A549 (cell line): ENCODE measurements at regions not wholly inside any gene's neighbourhood (a gene's known extent, or its start where the extent isn't known, plus 50 kb on each side); places are given as distances from the start of the nearest gene placed in this dataset.
"Not testable (repeated sequence)": the region's sequence is repeated elsewhere in the genome, so short reads cannot be mapped to it uniquely, and the experiment has no call there.

Experiments used
- ATAC-seq, 2 experiments: fragments of 200-7000 bp in 1 of 2; fragments of >200 bp in 1 of 2; cut with Nextera tagmentation in 1 of 2; cut with Tn5 transposase in 1 of 2; 3 replicates each; pipeline versions ENCODE4 v1.8.0 to v1.9.1; 2018 to 2020; ENCODE audit warnings: mild to moderate bottlenecking in 1 of 2, moderate library complexity in 1 of 2
- CTCF ChIA-PET: fragments of 300-600 bp; sonication (Branson Sonifier 250); formaldehyde crosslinking; extraction: SDS; loops from one replicate; lab custom pipeline; 2021; ENCODE audit warnings: antibody characterized with exemption, inconsistent platforms; lab: Yijun Ruan, JAX
- POLR2A ChIA-PET: fragments of 350-600 bp; formaldehyde crosslinking; extraction: SDS; loops from one replicate; lab custom pipeline; 2021; ENCODE audit warnings: antibody characterized with exemption, inconsistent platforms; lab: Yijun Ruan, JAX
- DNase-seq, 2 experiments: peaks; one replicate each; pipeline versions ENCODE4 v3.0.0 to v3.0.0-alpha.2; 2011 to 2016; ENCODE audit warnings: low read depth in 1 of 2, low spot score in 1 of 2
- FAIRE-seq: peaks from 2 replicates; lab custom pipeline; 2011; peaks lifted over from hg19 to GRCh38; lab: Jason Lieb, UNC
- H3K27ac ChIP-seq, 2 experiments: fragments of >200 bp; sonication (Bioruptor Twin); formaldehyde crosslinking; 3 replicates each; pipeline ENCODE4 v1.5.1; 2016 to 2017
- H3K4me1 ChIP-seq: fragments of >200 bp; sonication (Bioruptor Twin); formaldehyde crosslinking; 3 replicates; pipeline ENCODE4 v1.6.1; 2016
- H3K4me2 ChIP-seq: fragments of >200 bp; sonication (Bioruptor Twin); formaldehyde crosslinking; 3 replicates; pipeline ENCODE4 v1.6.1; 2016
- H3K4me3 ChIP-seq: fragments of >200 bp; sonication (Bioruptor Twin); formaldehyde crosslinking; 3 replicates; pipeline ENCODE4 v1.5.1; 2016
- H3K9me3 ChIP-seq: fragments of >200 bp; sonication (Bioruptor Twin); formaldehyde crosslinking; 3 replicates; pipeline ENCODE4 v1.6.1; 2016
- ATOH8 ChIP-seq: fragments of 250-450 bp; sonication (Bioruptor Pico); IDR thresholded peaks from 2 replicates; pipeline ENCODE4 v1.5.0; 2020; ENCODE audit warnings: low read depth, mild to moderate bottlenecking, moderate library complexity
- CBX8 ChIP-seq: fragments of 200-600 bp; sonication (generic); IDR thresholded peaks from 2 replicates; pipeline ENCODE4 v1.6.1; 2016
- CHD4 ChIP-seq: fragments of 200-600 bp; sonication (generic); IDR thresholded peaks from 2 replicates; pipeline ENCODE4 v1.6.1; 2016; ENCODE audit warnings: antibody characterized with exemption, mild to moderate bottlenecking, borderline replicate concordance
- CTCF ChIP-seq: fragments of >200 bp; sonication (Bioruptor Twin); formaldehyde crosslinking; IDR thresholded peaks from 3 replicates; pipeline ENCODE4 v1.5.1; 2016
- EHF ChIP-seq: fragments of 250-450 bp; sonication (Bioruptor Pico); IDR thresholded peaks from 2 replicates; pipeline ENCODE4 v1.5.0; 2020; ENCODE audit warnings: mild to moderate bottlenecking
- EHMT2 ChIP-seq: fragments of 200-600 bp; sonication (generic); IDR thresholded peaks from 2 replicates; pipeline ENCODE4 v1.6.1; 2016; ENCODE audit warnings: antibody characterized with exemption, low read depth, mild to moderate bottlenecking, moderate library complexity
- ESRRA ChIP-seq: fragments of 150-350 bp; IDR thresholded peaks from 2 replicates; pipeline ENCODE4 v1.6.1; 2014; ENCODE audit warnings: mild to moderate bottlenecking, low read length, borderline replicate concordance
- FOSB ChIP-seq: fragments of 250-450 bp; sonication (Bioruptor Pico); IDR thresholded peaks from 2 replicates; pipeline ENCODE4 v1.5.0; 2020; ENCODE audit warnings: mild to moderate bottlenecking, moderate library complexity
- FOSL2 ChIP-seq, 2 experiments: fragments of 450-650 bp in 1 of 2; fragments of >200 bp in 1 of 2; sonication (Bioruptor Twin) in 1 of 2; formaldehyde crosslinking; IDR thresholded peaks; 2 replicates each; pipeline versions ENCODE4 v1.5.0 to v1.6.1; 2016 to 2020; ENCODE audit warnings: mild to moderate bottlenecking in 1 of 2, moderate library complexity in 1 of 2
- FOXS1 ChIP-seq: fragments of 250-450 bp; sonication (Bioruptor Pico); IDR thresholded peaks from 2 replicates; pipeline ENCODE4 v1.5.0; 2020; ENCODE audit warnings: mild to moderate bottlenecking, moderate library complexity
- HMGXB4 ChIP-seq: fragments of 250-450 bp; sonication (Bioruptor Pico); IDR thresholded peaks from 2 replicates; pipeline ENCODE4 v1.5.0; 2021; ENCODE audit warnings: mild to moderate bottlenecking, moderate library complexity, borderline replicate concordance
- HOXB13 ChIP-seq: fragments of 250-450 bp; sonication (Bioruptor Pico); IDR thresholded peaks from 2 replicates; pipeline ENCODE4 v1.5.0; 2020; ENCODE audit warnings: low read depth, mild to moderate bottlenecking, moderate library complexity
- HOXB5 ChIP-seq: fragments of 250-450 bp; sonication (Bioruptor Pico); IDR thresholded peaks from 2 replicates; pipeline ENCODE4 v1.5.0; 2020; ENCODE audit warnings: mild to moderate bottlenecking, moderate library complexity
- JUN ChIP-seq, 2 experiments: fragments of >200 bp; sonication (Bioruptor Twin); formaldehyde crosslinking; IDR thresholded peaks; 2 replicates in 1 of 2; 3 replicates in 1 of 2; pipeline ENCODE4 v1.6.1; 2016 to 2017
- JUNB ChIP-seq: fragments of >200 bp; sonication (Bioruptor Twin); formaldehyde crosslinking; IDR thresholded peaks from 2 replicates; pipeline ENCODE4 v1.6.1; 2016
- KDM5A ChIP-seq: fragments of 200-600 bp; sonication (generic); IDR thresholded peaks from 2 replicates; pipeline ENCODE4 v1.6.1; 2016; ENCODE audit warnings: antibody characterized with exemption, mild to moderate bottlenecking
- MAFK ChIP-seq: fragments of 450-650 bp; IDR thresholded peaks from 2 replicates; pipeline ENCODE4 v1.6.1; 2014; ENCODE audit not compliant: partially characterized antibody
- POLR2A ChIP-seq: IDR thresholded peaks from 2 replicates; pipeline ENCODE4 v1.6.1; 2012; ENCODE audit warnings: mild to moderate bottlenecking, low read length
- RFX5 ChIP-seq: fragments of 450-650 bp; IDR thresholded peaks from 2 replicates; pipeline ENCODE4 v1.7.1; 2014; ENCODE audit warnings: antibody characterized with exemption, mild to moderate bottlenecking, moderate library complexity
- SMC3 ChIP-seq: fragments of >200 bp; sonication (Bioruptor Twin); formaldehyde crosslinking; IDR thresholded peaks from 3 replicates; pipeline ENCODE4 v1.6.1; 2018; ENCODE audit warnings: inconsistent platforms
- ZFP36 ChIP-seq: fragments of 450-650 bp; IDR thresholded peaks from 2 replicates; pipeline ENCODE4 v1.6.1; 2014; ENCODE audit warnings: borderline replicate concordance; ENCODE audit not compliant: partially characterized antibody
- ZSCAN20 ChIP-seq: fragments of 250-450 bp; sonication (Bioruptor Pico); IDR thresholded peaks from 2 replicates; pipeline ENCODE4 v1.8.0; 2022; ENCODE audit warnings: mild to moderate bottlenecking, moderate library complexity
- WGBS: methylation state at CpG from one replicate; pipeline ENCODE4 v1.1.6; 2017; ENCODE audit errors: missing lambda C conversion rate; 5-methylcytosine and 5-hydroxymethylcytosine counted together
- TF ChIP-seq, protein P1 (sequence below): fragments of 150-350 bp; IDR thresholded peaks from 2 replicates; pipeline ENCODE4 v1.6.1; 2014; ENCODE audit warnings: low read depth, mild to moderate bottlenecking, low read length

DNA sequence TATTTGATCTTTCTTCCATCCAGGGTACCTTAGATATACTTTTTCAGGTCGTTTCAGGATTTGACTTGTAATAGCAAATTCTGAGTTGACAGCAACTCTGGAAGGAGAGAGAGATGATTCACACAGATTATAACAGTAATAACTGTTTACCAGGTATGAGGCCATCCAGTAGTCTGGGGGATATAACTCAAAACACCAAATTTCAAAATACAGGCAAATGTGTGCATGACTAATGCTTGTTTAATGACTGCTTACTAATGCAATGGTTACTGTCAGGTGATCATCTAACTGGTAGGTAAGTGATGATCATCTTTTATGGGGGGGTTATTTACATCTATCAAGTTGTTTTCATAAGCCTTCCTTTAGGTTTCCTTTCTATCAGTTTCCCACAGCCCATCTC is 412.3 kb downstream of the MAT2B start:
- H3K27ac ChIP-seq: no peak overlapping the region
- 4% methylated on average over 1 of the region's 1 CpG for WGBS
- CTCF ChIA-PET: no interaction called here
- DNase-seq (no peak), FAIRE-seq (no peak), ATAC-seq (no peak)
- no peak overlapping the region for H3K4me2 ChIP-seq
- no peaks in the 10 kb centered on the region for H3K9me3 ChIP-seq
- H3K4me1 ChIP-seq: no peaks in the 10 kb centered on the region
- TF ChIP-seq SMC3: no peak
- no peak for TF ChIP-seq HOXB13
- no peak for TF ChIP-seq HOXB5
- POLR2A ChIA-PET: no interaction called here
- H3K4me3 ChIP-seq: no peak overlapping the region

- H3K4me2 ChIP-seq, H3K4me3 ChIP-seq, FAIRE-seq, ATAC-seq, CTCF ChIA-PET, POLR2A ChIA-PET, DNase-seq, H3K9me3 ChIP-seq, H3K27ac ChIP-seq, H3K4me1 ChIP-seq: not testable (repeated sequence)
- 0% methylated on average over 1 of the region's 1 CpG for WGBS
These were observed 429.6 kb downstream of the MAT2B start for GRCh38 chr5:163934990-163935389.

DNA sequence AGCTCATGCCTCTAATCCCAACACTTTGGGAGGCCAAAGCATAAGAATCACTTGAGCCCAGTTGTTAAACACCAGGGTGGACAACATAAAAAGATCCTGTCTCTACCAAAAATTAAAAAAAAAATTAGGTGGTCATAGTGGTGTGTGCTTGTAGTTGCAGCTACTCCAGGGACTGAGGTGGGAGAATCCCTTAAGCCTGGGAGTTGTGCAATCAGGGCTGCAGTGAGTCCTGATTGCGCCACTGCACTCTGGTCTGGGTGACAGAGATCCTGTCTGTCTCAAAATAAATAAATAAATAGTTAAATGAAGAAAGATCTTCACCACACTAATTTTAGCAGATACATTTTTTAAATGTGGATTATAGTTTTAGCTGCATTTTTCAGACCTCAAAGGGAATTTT is 433.2 kb downstream of the MAT2B start:
- no peak for DNase-seq
- Histone ChIP-seq H3K4me2 (no peak overlapping the region), H3K9me3 (no peaks in the 10 kb centered on the region), H3K27ac (no peak overlapping the region), H3K4me3 (no peak overlapping the region), H3K4me1 (no peaks in the 10 kb centered on the region)
- no peak for TF ChIP-seq FOSL2 (IDR thresholded peaks at IDR 0.05)
- TF ChIP-seq FOSL2 (CRISPR knock-in tag; IDR thresholded peaks at IDR 0.05): no peak
- no peak for TF ChIP-seq HMGXB4 (CRISPR knock-in tag)
- TF ChIP-seq JUNB: no peak
- TF ChIP-seq EHMT2: no peak
- TF ChIP-seq KDM5A: no peak
- no peak for TF ChIP-seq ZFP36
- no peak for TF ChIP-seq ESRRA
- TF ChIP-seq POLR2A: no peak
- TF ChIP-seq, protein P1, sequence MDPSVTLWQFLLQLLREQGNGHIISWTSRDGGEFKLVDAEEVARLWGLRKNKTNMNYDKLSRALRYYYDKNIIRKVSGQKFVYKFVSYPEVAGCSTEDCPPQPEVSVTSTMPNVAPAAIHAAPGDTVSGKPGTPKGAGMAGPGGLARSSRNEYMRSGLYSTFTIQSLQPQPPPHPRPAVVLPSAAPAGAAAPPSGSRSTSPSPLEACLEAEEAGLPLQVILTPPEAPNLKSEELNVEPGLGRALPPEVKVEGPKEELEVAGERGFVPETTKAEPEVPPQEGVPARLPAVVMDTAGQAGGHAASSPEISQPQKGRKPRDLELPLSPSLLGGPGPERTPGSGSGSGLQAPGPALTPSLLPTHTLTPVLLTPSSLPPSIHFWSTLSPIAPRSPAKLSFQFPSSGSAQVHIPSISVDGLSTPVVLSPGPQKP: no peak
- no peak for TF ChIP-seq CBX8
- no peak for TF ChIP-seq EHF (CRISPR knock-in tag)
- WGBS: 3% methylated on average over 1 of the region's 1 CpG
- POLR2A ChIA-PET: no interaction called here
- ATAC-seq: no peak
- CTCF ChIA-PET: no interaction called here
- FAIRE-seq: no peak

DNA sequence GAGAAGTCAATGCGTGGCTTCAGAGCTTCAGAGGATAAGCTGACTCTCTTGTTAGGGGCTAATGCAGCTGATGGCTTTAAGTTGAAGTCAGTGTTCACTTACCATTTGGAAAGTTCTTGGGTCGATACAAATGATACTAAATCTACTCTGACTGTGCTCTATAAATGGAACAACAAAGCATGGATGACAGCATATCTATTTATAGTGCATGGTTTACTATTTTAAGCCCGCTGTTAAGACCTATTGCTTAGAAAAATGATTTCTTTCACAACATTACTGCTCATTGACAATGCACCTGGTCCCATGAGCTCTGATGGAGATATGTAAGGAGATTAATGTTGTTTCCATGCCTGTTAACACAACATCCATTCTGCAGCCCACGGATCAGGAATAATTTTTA is 435.7 kb downstream of the MAT2B start:
- CTCF ChIA-PET: no interaction called here
- POLR2A ChIA-PET: no interaction called here
- no peak for DNase-seq
- H3K9me3 ChIP-seq: no peaks in the 10 kb centered on the region
- ATAC-seq: no peak
- FAIRE-seq: no peak
- no peaks in the 10 kb centered on the region for H3K4me1 ChIP-seq
- TF ChIP-seq RFX5: no peak
- TF ChIP-seq ZFP36: no peak
- no peak for TF ChIP-seq FOXS1 (CRISPR knock-in tag)
- TF ChIP-seq SMC3: no peak
- H3K4me2 ChIP-seq: no peak overlapping the region
- H3K4me3 ChIP-seq: no peak overlapping the region
- H3K27ac ChIP-seq: no peak overlapping the region
- WGBS: 0% methylated on average over 4 of the region's 4 CpGs

DNA sequence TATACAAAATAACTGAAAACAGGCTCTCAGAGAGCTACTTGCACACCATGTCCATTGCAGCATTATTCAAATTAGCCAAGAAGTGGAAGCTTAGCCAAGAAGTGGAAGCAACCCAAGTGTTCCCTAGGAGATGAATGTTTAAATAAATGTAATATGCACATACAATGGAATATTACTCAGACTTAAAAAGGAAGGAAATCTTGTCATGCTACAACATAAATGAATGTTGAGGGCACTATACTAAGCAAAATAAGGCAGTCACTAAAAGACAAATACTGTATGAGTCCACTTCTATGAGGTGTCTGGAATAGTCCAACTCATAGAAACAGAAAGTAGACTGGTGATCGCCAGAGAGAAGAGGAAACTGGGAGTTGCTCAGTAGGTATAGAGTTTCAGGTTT is 438.1 kb downstream of the MAT2B start:
- no peak for ATAC-seq
- no peak for FAIRE-seq
- no peaks in the 10 kb centered on the region for H3K9me3 ChIP-seq
- 5% methylated on average over 1 of the region's 1 CpG for WGBS
- no peak for TF ChIP-seq MAFK
- TF ChIP-seq ATOH8 (CRISPR knock-in tag): no peak
- no peak for TF ChIP-seq JUN (IDR thresholded peaks at IDR 0.05)
- no peak for TF ChIP-seq FOSB (CRISPR knock-in tag)
- no peak for TF ChIP-seq EHMT2
- no peak for TF ChIP-seq ZSCAN20
- TF ChIP-seq CBX8: no peak
- no peak for TF ChIP-seq ESRRA
- TF ChIP-seq CTCF: no peak
- no peak for TF ChIP-seq CHD4
- TF ChIP-seq JUNB: no peak
- no peak overlapping the region for H3K27ac ChIP-seq
- POLR2A ChIA-PET: no interaction called here
- CTCF ChIA-PET: no interaction called here
- no peak for DNase-seq
- no peak overlapping the region for H3K4me2 ChIP-seq
- H3K4me3 ChIP-seq: no peak overlapping the region
- H3K4me1 ChIP-seq: no peaks in the 10 kb centered on the region
